SK-N-SH treated with all-trans-retinoic acid at 6 μM for 48 hours (cell line): ENCODE measurements at regions not wholly inside any gene's neighbourhood (a gene's known extent, or its start where the extent isn't known, plus 50 kb on each side); places are given as distances from the start of the nearest gene placed in this dataset.

Experiments
- ATAC-seq: fragments of 200-7000 bp; cut with Tn5 transposase; 3 replicates; pipeline ENCODE4 v1.9.1; 2020; ENCODE audit warnings: mild to moderate bottlenecking, moderate library complexity
- ARNTL ChIP-seq: fragments of 450-650 bp; formaldehyde crosslinking; IDR thresholded peaks from 2 replicates; pipeline ENCODE4 v1.5.0; 2020; ENCODE audit warnings: low read depth, mild to moderate bottlenecking, moderate library complexity, borderline replicate concordance
- BACH2 ChIP-seq: fragments of 250-450 bp; sonication (Bioruptor Pico); IDR thresholded peaks from 2 replicates; pipeline ENCODE4 v1.9.0; 2021; ENCODE audit warnings: mild to moderate bottlenecking, borderline replicate concordance
- CSRNP3 ChIP-seq: fragments of 250-450 bp; sonication (Bioruptor Pico); IDR thresholded peaks from 2 replicates; pipeline ENCODE4 v1.5.1; 2021; ENCODE audit warnings: mild to moderate bottlenecking, moderate library complexity
- ESRRG ChIP-seq: fragments of 250-450 bp; sonication (Bioruptor Pico); IDR thresholded peaks from 2 replicates; pipeline ENCODE4 v1.6.1; 2021; ENCODE audit warnings: mild to moderate bottlenecking
- GLIS3 ChIP-seq: fragments of 250-450 bp; sonication (Bioruptor Pico); IDR thresholded peaks from 2 replicates; pipeline ENCODE4 v1.5.0; 2020; ENCODE audit warnings: mild to moderate bottlenecking, moderate library complexity
- ISL1 ChIP-seq: fragments of 250-450 bp; sonication (Bioruptor Pico); IDR thresholded peaks from 2 replicates; pipeline ENCODE4 v2.1.2; 2022; ENCODE audit warnings: mild to moderate bottlenecking, moderate library complexity
- OSR1 ChIP-seq: fragments of 250-450 bp; sonication (Bioruptor Pico); IDR thresholded peaks from 2 replicates; pipeline ENCODE4 v1.8.0; 2022; ENCODE audit warnings: moderate library complexity, mild to moderate bottlenecking, inconsistent platforms
- PATZ1 ChIP-seq: fragments of 250-450 bp; sonication (Bioruptor Pico); IDR thresholded peaks from 2 replicates; pipeline ENCODE4 v1.8.0; 2020; ENCODE audit warnings: mild to moderate bottlenecking, moderate library complexity, borderline replicate concordance
- PPARA ChIP-seq: fragments of 250-450 bp; sonication (Bioruptor Pico); IDR thresholded peaks from 2 replicates; pipeline ENCODE4 v1.5.0; 2020; ENCODE audit warnings: mild to moderate bottlenecking, borderline replicate concordance
- RARB ChIP-seq: fragments of 250-450 bp; sonication (Bioruptor Pico); IDR thresholded peaks from 2 replicates; pipeline ENCODE4 v1.8.0; 2021; ENCODE audit warnings: mild to moderate bottlenecking, moderate library complexity
- SNAI2 ChIP-seq: fragments of 250-450 bp; sonication (Bioruptor Pico); IDR thresholded peaks from 2 replicates; pipeline ENCODE4 v1.5.0; 2020; ENCODE audit warnings: mild to moderate bottlenecking, moderate library complexity
- TOX ChIP-seq: fragments of 250-450 bp; sonication (Bioruptor Pico); IDR thresholded peaks from 2 replicates; pipeline ENCODE4 v1.8.0; 2021; ENCODE audit warnings: mild to moderate bottlenecking, moderate library complexity, borderline replicate concordance
- ZC3H10 ChIP-seq: fragments of 250-450 bp; sonication (Bioruptor Pico); IDR thresholded peaks from 2 replicates; pipeline ENCODE4 v1.5.1; 2021; ENCODE audit warnings: mild to moderate bottlenecking, moderate library complexity
- ZFP3 ChIP-seq: fragments of 250-450 bp; sonication (Bioruptor Pico); IDR thresholded peaks from 2 replicates; pipeline ENCODE4 v1.5.0; 2020; ENCODE audit warnings: mild to moderate bottlenecking, moderate library complexity
- ZFP30 ChIP-seq: fragments of 450-650 bp; formaldehyde crosslinking; IDR thresholded peaks from 2 replicates; pipeline ENCODE4 v1.5.0; 2022; ENCODE audit warnings: mild to moderate bottlenecking, moderate library complexity
- ZNF565 ChIP-seq: fragments of 450-650 bp; formaldehyde crosslinking; conservative IDR thresholded peaks from 2 replicates; pipeline ENCODE4 v1.5.0; 2020; ENCODE audit warnings: low read depth, mild to moderate bottlenecking, moderate library complexity
- ZNF70 ChIP-seq: fragments of 450-650 bp; formaldehyde crosslinking; IDR thresholded peaks from 2 replicates; pipeline ENCODE4 v1.5.0; 2020; ENCODE audit warnings: mild to moderate bottlenecking, moderate library complexity
- ZNF8 ChIP-seq: fragments of 450-650 bp; formaldehyde crosslinking; IDR thresholded peaks from 2 replicates; pipeline ENCODE4 v1.5.0; 2020; ENCODE audit warnings: mild to moderate bottlenecking, moderate library complexity
- TF ChIP-seq, protein P1 (sequence below): fragments of 250-450 bp; sonication (Bioruptor Pico); IDR thresholded peaks from 2 replicates; pipeline ENCODE4 v1.8.0; 2021; ENCODE audit warnings: low read depth, mild to moderate bottlenecking, moderate library complexity, borderline replicate concordance
- TF ChIP-seq, protein P2 (sequence below): fragments of 250-450 bp; sonication (Bioruptor Pico); IDR thresholded peaks from 2 replicates; pipeline ENCODE4 v1.5.1; 2020; ENCODE audit warnings: low read depth, mild to moderate bottlenecking, moderate library complexity

DNA sequence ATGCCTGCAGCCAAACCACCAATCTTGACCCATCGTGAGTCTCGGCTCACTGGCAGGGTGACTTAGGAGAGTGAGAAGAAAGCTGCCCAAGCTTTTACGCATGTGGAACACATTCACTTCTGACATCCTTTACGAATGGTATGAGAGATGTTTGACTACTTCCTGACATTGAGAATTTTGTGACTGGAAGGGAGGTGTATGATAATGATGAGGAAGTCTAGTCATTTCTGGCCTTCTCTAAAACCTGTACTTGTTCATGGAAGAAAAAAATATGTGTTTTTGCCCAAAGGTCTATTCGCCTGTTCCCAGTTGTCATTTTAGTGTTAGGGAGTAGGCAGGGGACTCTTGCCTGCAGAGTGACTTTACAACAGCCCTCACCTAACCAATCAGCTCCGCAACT, 227.2 kb upstream of the ATP2B1 start:
- ATAC-seq = no peak
- TF ChIP-seq ZNF70 (CRISPR knock-in tag) = no peak
- no peak for TF ChIP-seq ZNF565 (CRISPR knock-in tag)
- TF ChIP-seq ARNTL (CRISPR knock-in tag) = no peak
- TF ChIP-seq SNAI2 (CRISPR knock-in tag) = no peak
- no peak for TF ChIP-seq PPARA (CRISPR knock-in tag)
- no peak for TF ChIP-seq CSRNP3 (CRISPR knock-in tag)

DNA sequence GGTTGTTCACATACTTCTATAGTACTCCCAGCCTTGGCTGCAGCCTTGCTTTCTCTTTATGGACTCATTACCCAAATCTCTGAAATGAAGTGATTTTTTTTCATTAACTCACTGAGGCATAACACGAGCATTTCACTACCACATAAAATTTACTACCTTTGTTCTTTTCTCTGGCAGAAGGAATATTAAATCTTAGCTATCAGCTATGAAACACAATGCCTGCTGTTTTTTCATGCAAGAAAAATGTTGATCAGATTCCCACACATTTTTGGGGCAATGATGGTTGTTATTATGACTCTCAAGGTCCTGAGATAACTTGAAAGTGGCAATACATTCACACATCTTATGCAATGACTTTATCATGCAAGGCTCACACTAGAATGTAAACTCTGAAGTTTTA, 225.3 kb upstream of the ATP2B1 start:
- TF ChIP-seq ISL1 (CRISPR knock-in tag) (peak; percentile 83), ZC3H10 (no peak)
- ATAC-seq = no peak

- TF ChIP-seq TOX (CRISPR knock-in tag) = no peak
- ATAC-seq = no peak
These were observed 224.3 kb upstream of the ATP2B1 start for GRCh38 chr12:89932954-89933353.

DNA sequence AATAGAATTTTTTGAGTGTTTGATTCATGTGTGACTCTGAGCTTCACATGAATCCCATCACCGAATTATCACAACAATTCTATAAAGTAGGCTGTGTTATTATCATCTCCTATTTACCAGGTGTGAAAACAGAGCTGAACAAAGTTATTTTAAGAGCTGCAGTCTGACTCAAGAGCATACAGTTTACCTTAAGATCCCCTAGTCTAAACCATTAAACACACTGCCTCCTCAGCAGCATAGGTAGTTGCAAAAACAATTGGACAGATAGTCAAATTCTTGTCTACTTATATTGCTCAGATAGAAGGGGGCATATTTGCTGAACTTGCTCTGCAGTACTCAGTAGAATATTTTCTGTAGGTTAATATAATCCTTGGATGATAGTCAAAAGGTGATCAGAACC, 219.8 kb upstream of the ATP2B1 start:
- no peak for TF ChIP-seq PPARA (CRISPR knock-in tag)
- no peak for TF ChIP-seq PATZ1 (CRISPR knock-in tag)
- TF ChIP-seq ZNF70 (CRISPR knock-in tag) = no peak
- TF ChIP-seq TOX (CRISPR knock-in tag) = no peak
- TF ChIP-seq, protein P1, sequence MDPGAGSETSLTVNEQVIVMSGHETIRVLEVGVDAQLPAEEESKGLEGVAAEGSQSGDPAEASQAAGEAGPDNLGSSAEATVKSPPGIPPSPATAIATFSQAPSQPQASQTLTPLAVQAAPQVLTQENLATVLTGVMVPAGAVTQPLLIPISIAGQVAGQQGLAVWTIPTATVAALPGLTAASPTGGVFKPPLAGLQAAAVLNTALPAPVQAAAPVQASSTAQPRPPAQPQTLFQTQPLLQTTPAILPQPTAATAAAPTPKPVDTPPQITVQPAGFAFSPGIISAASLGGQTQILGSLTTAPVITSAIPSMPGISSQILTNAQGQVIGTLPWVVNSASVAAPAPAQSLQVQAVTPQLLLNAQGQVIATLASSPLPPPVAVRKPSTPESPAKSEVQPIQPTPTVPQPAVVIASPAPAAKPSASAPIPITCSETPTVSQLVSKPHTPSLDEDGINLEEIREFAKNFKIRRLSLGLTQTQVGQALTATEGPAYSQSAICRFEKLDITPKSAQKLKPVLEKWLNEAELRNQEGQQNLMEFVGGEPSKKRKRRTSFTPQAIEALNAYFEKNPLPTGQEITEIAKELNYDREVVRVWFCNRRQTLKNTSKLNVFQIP (CRISPR knock-in tag) = no peak
- TF ChIP-seq, protein P2, sequence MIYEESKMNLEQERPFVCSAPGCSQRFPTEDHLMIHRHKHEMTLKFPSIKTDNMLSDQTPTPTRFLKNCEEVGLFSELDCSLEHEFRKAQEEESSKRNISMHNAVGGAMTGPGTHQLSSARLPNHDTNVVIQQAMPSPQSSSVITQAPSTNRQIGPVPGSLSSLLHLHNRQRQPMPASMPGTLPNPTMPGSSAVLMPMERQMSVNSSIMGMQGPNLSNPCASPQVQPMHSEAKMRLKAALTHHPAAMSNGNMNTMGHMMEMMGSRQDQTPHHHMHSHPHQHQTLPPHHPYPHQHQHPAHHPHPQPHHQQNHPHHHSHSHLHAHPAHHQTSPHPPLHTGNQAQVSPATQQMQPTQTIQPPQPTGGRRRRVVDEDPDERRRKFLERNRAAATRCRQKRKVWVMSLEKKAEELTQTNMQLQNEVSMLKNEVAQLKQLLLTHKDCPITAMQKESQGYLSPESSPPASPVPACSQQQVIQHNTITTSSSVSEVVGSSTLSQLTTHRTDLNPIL (CRISPR knock-in tag) = no peak
- TF ChIP-seq ZC3H10 = no peak
- TF ChIP-seq CSRNP3 (CRISPR knock-in tag) = no peak
- no peak for TF ChIP-seq ZNF565 (CRISPR knock-in tag)
- TF ChIP-seq RARB (CRISPR knock-in tag) = no peak
- TF ChIP-seq BACH2 = no peak
- TF ChIP-seq OSR1 = no peak
- TF ChIP-seq GLIS3 (CRISPR knock-in tag) = no peak
- no peak for TF ChIP-seq ESRRG (CRISPR knock-in tag)
- TF ChIP-seq ZFP3 (CRISPR knock-in tag) = no peak
- TF ChIP-seq ZFP30 = no peak
- no peak for TF ChIP-seq ZNF8 (CRISPR knock-in tag)
- no peak for ATAC-seq

DNA sequence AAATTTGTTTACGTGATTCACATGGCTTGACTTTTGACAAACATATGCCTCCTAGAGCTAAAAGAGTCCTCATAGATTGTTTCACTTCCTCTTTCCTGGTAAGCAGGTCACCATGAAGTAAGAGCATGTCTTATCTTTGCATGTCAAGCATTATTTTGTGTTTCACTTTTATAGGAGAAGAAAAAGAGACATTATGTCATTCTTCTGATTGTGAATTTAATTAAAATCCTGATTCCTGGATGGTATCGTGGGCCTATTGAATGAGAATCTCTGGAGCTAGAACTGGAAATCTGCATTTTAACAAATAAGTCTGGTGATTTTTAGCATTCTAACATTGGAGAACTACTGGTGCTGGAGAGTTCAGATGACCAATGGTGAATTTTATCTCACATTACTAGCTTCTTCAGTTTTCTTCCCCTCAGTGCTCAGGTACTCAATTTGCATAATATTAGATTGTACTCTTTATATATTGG, 218.6 kb upstream of the ATP2B1 start:
- ATAC-seq = no peak
- no peak for TF ChIP-seq ZC3H10
- TF ChIP-seq ZNF70 (CRISPR knock-in tag) = no peak
